ENCODE measurements at regions not wholly inside any gene's neighbourhood (a gene's known extent, or its start where the extent isn't known, plus 50 kb on each side); places are given as distances from the start of the nearest gene placed in this dataset.

- H2BK20ac ChIP-seq (ENCODE audit: low read depth, low read length) = no peak overlapping the region
- no peaks in the 10 kb centered on the region for H3K27me3 ChIP-seq (ENCODE audit: control insufficient read depth, insufficient read depth, low read length)
- H2BK5ac ChIP-seq (ENCODE audit: low read depth, low read length, poor library complexity, severe bottlenecking) = no peak overlapping the region
- H3K27ac ChIP-seq (ENCODE audit: insufficient read depth, low read length) = no peak overlapping the region
- no peak overlapping the region for H4K91ac ChIP-seq (ENCODE audit: insufficient read depth, low read depth, low read length)
- CTCF ChIA-PET = no interaction called here
- in situ Hi-C loops (cut with MboI; ENCODE audit: low sequenced_read_pairs) = no loop called here
- no peak overlapping the region for H3K9ac ChIP-seq (ENCODE audit: low read depth, low read length)
- DNase-seq (no peak), ATAC-seq (ENCODE audit: low read depth) (no peak)
- intact Hi-C loops (cut with micrococcal nuclease) = no loop called here
- H3K4me3 ChIP-seq (ENCODE audit: insufficient read depth, low read depth, low read length) = no peak overlapping the region
- dilution Hi-C loops (cut with HindIII; ENCODE audit: low sequenced_read_pairs, unreplicated experiment) = no loop called here
- no peaks in the 10 kb centered on the region for H3K4me1 ChIP-seq (ENCODE audit: control insufficient read depth, insufficient read depth, low read length)
- no peak overlapping the region for H2BK120ac ChIP-seq (ENCODE audit: low read depth, low read length)
- no peak overlapping the region for H3K4me2 ChIP-seq (ENCODE audit: low read depth, low read length)
- no peak overlapping the region for H3K56ac ChIP-seq (ENCODE audit: extremely low read depth, insufficient read depth, low read length)
- no peak overlapping the region for H4K8ac ChIP-seq (ENCODE audit: low read depth in 2 of 2, low read length in 2 of 2)
- H3K14ac ChIP-seq (replicated peaks; ENCODE audit: low read depth, low read length) = no peak overlapping the region
- no peak overlapping the region for H3K18ac ChIP-seq (ENCODE audit: low read depth, low read length)
- POLR2A ChIA-PET (ENCODE audit: unreplicated experiment) = no interaction called here
- 80% methylated on average over 3 of the region's 8 CpGs; no CpG with 5 or more reads in 1 of the 2 experiments for WGBS, 2 experiments (ENCODE audit: extremely low coverage in 2 of 2, insufficient read length in 1 of 2)
- no peak overlapping the region for H3K4ac ChIP-seq (ENCODE audit: low read depth, low read length)
- H2AFZ ChIP-seq (replicated peaks; ENCODE audit: low read length, poor library complexity) = no peak overlapping the region
- no peak overlapping the region for H2BK15ac ChIP-seq (ENCODE audit: low read depth, low read length)
- H3K23ac ChIP-seq (ENCODE audit: low read depth, low read length) = no peak overlapping the region
- H4K20me1 ChIP-seq (ENCODE audit: insufficient read depth, low read length) = no peaks in the 10 kb centered on the region
- H2AK5ac ChIP-seq (ENCODE audit: low read depth, low read length) = no peak overlapping the region
- H3K79me1 ChIP-seq (ENCODE audit: low read depth in 1 of 2, low read length in 2 of 2) = no peaks in the 10 kb centered on the region
- no TSS peak for BruUV-seq (replicated peaks)
- TF ChIP-seq FOS (IDR thresholded peaks at IDR 0.05; ENCODE audit: low read depth, low read length) (no peak), CHD1 (IDR thresholded peaks at IDR 0.05; ENCODE audit: low read depth, low read length) (no peak), RFX5 (IDR thresholded peaks at IDR 0.05; ENCODE audit: low read depth, low read length) (no peak), CTCF (conservative IDR thresholded peaks at IDR 0.05; ENCODE audit: low read depth, low read length) (no peak), RCOR1 (IDR thresholded peaks at IDR 0.05; ENCODE audit: insufficient replicate concordance, low read length) (no peak), MXI1 (IDR thresholded peaks at IDR 0.05; ENCODE audit: borderline replicate concordance, low read depth, low read length) (no peak), RAD21 (IDR thresholded peaks at IDR 0.05; ENCODE audit: low read length) (no peak), SMC3 (IDR thresholded peaks at IDR 0.05; ENCODE audit: low read depth, low read length) (no peak)
- H3K9me3 ChIP-seq (ENCODE audit: control insufficient read depth, insufficient read depth, low read length) = peaks cover 54% of the 10 kb centered on the region
- H4K5ac ChIP-seq (ENCODE audit: low read depth, low read length) = no peak overlapping the region
- no peaks in the 10 kb centered on the region for H3K9me1 ChIP-seq (ENCODE audit: insufficient read depth, low read length)
- H3K36me3 ChIP-seq (ENCODE audit: control insufficient read depth, insufficient read depth, low read length) = no peaks in the 10 kb centered on the region
- no peak overlapping the region for H2AK9ac ChIP-seq (replicated peaks; ENCODE audit: low read depth, low read length, poor library complexity)
Measured at GRCh38 chr1:4110888-4111287, 210.8 kb upstream of the C1orf174 start.
